ENCODE measurements at regions not wholly inside any gene's neighbourhood (a gene's known extent, or its start where the extent isn't known, plus 50 kb on each side); places are given as distances from the start of the nearest gene placed in this dataset.

GRCh38 chr11:129592191-129592590, 216.5 kb downstream of the BARX2 start:
- Histone ChIP-seq H3K9ac (ENCODE audit: insufficient read depth in 1 of 2, low read length in 2 of 2) (no peak overlapping the region), H3K4me1 (ENCODE audit: control insufficient read depth in 5 of 5, insufficient read depth in 5 of 5, low read length in 5 of 5) (no peaks in the 10 kb centered on the region), H3K27me3 (ENCODE audit: control insufficient read depth in 3 of 3, insufficient read depth in 3 of 3, low read length in 2 of 3) (peaks cover 0 to 2% (median 0%) of the 10 kb centered on the region in 3 donors), H3K4me3 (no peak overlapping the region), H3K9me3 (ENCODE audit: control insufficient read depth in 4 of 4, insufficient read depth in 3 of 4, low read length in 3 of 4) (peaks cover 0 to 2% (median 0%) of the 10 kb centered on the region in 4 donors), H3K27ac (ENCODE audit: low read depth in 1 of 2, low read length in 1 of 2) (no peak overlapping the region), H3K36me3 (ENCODE audit: control insufficient read depth in 4 of 4, insufficient read depth in 4 of 4, low read length in 4 of 4) (no peaks in the 10 kb centered on the region)
- no peak for DNase-seq
- TF ChIP-seq, protein P1, sequence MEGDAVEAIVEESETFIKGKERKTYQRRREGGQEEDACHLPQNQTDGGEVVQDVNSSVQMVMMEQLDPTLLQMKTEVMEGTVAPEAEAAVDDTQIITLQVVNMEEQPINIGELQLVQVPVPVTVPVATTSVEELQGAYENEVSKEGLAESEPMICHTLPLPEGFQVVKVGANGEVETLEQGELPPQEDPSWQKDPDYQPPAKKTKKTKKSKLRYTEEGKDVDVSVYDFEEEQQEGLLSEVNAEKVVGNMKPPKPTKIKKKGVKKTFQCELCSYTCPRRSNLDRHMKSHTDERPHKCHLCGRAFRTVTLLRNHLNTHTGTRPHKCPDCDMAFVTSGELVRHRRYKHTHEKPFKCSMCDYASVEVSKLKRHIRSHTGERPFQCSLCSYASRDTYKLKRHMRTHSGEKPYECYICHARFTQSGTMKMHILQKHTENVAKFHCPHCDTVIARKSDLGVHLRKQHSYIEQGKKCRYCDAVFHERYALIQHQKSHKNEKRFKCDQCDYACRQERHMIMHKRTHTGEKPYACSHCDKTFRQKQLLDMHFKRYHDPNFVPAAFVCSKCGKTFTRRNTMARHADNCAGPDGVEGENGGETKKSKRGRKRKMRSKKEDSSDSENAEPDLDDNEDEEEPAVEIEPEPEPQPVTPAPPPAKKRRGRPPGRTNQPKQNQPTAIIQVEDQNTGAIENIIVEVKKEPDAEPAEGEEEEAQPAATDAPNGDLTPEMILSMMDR (IDR thresholded peaks at IDR 0.05; ENCODE audit: control extremely low read depth, extremely low read depth), result no peak
- WGBS, 2 donors, result 87 to 91% methylated on average over 8 of the region's 8 CpGs
- no peak for ATAC-seq (ENCODE audit: insufficient read depth, low FRiP score)

GRCh38 chr11:129593098-129593497, 217.4 kb downstream of the BARX2 start:
- Histone ChIP-seq H3K27me3 (ENCODE audit: control insufficient read depth in 3 of 3, insufficient read depth in 3 of 3, low read length in 2 of 3) (peaks cover 0 to 2% (median 0%) of the 10 kb centered on the region in 3 donors), H3K4me3 (no peak overlapping the region), H3K9me3 (ENCODE audit: control insufficient read depth in 4 of 4, insufficient read depth in 3 of 4, low read length in 3 of 4) (peaks cover 0 to 2% (median 0%) of the 10 kb centered on the region in 4 donors), H3K36me3 (ENCODE audit: control insufficient read depth in 4 of 4, insufficient read depth in 4 of 4, low read length in 4 of 4) (no peaks in the 10 kb centered on the region), H3K27ac (ENCODE audit: low read depth in 1 of 2, low read length in 1 of 2) (no peak overlapping the region), H3K9ac (ENCODE audit: insufficient read depth in 1 of 2, low read length in 2 of 2) (no peak overlapping the region), H3K4me1 (ENCODE audit: control insufficient read depth in 5 of 5, insufficient read depth in 5 of 5, low read length in 5 of 5) (no peaks in the 10 kb centered on the region)
- ATAC-seq (ENCODE audit: insufficient read depth, low FRiP score), result no peak
- DNase-seq, result peak in 1 of 3 donors; percentile 2
- TF ChIP-seq, protein P1 (IDR thresholded peaks at IDR 0.05; ENCODE audit: control extremely low read depth, extremely low read depth), result no peak
- 79 to 80% methylated on average over 2 of the region's 2 CpGs for WGBS, 2 donors

DNA sequence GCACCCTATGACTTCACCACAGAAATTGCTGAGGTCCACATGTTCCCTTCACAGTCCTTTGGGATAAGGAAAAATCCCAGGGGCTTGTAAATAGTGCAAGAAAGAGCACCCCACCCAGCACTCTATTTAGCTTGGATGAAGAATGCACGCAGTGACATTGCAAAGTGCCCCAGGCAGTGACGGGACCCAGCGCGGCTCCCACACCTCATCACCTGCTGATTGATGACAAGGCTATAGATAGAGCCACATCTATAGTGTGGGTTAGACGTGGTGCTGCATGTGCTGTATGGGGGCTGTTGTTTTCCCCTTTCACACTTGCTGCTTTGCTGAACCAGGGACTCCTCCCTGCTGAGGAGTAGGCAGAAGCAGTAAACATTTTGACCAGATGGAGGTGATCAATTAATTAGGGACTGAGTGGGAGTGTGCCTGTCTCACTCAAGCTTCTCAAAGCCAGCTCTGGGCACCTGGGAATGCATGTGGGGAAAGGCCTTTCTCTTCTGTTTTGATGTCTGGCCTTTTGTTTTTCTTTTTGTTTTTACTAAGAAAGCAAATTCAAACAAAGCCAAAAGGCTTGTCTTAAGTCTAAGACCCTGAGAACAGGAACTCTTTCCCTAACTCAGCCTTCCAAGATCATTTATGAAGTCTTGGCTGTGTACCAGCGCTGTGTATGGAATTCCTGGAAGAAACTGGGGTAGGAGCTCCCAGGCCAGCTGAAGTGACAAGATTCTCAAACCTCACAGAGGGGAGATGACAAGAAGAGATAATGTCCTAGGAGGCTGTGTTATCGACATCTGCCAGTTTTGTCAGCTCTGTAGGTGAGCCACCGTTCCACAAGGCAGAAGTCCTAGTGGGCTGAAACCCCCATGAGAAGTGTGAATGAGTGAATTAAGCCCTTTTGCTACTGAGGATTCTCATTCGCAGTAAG, 219.7 kb downstream of the BARX2 start:
- H3K27ac ChIP-seq (ENCODE audit: low read depth in 1 of 2, low read length in 1 of 2), result no peak overlapping the region
- H3K4me1 ChIP-seq (ENCODE audit: control insufficient read depth in 5 of 5, insufficient read depth in 5 of 5, low read length in 5 of 5), result no peaks in the 10 kb centered on the region
- TF ChIP-seq, protein P1 (IDR thresholded peaks at IDR 0.05; ENCODE audit: control extremely low read depth, extremely low read depth), result no peak
- no peak overlapping the region for H3K9ac ChIP-seq (ENCODE audit: insufficient read depth in 1 of 2, low read length in 2 of 2)
- no peaks in the 10 kb centered on the region for H3K36me3 ChIP-seq (ENCODE audit: control insufficient read depth in 4 of 4, insufficient read depth in 4 of 4, low read length in 4 of 4)
- ATAC-seq (ENCODE audit: insufficient read depth, low FRiP score) (no peak), DNase-seq (peak in 2 of 3 donors; percentile 6 to 28)
- 40 to 45% methylated on average over 9 of the region's 9 CpGs for WGBS, 2 donors
- H3K27me3 ChIP-seq (ENCODE audit: control insufficient read depth in 3 of 3, insufficient read depth in 3 of 3, low read length in 2 of 3), result peaks cover 0 to 2% (median 0%) of the 10 kb centered on the region in 3 donors
- peaks cover 0 to 2% (median 0%) of the 10 kb centered on the region in 4 donors for H3K9me3 ChIP-seq (ENCODE audit: control insufficient read depth in 4 of 4, insufficient read depth in 3 of 4, low read length in 3 of 4)
- H3K4me3 ChIP-seq, result no peak overlapping the region
